Posterior cingulate gyrus (tissue), 11 donors: ENCODE measurements at regions not wholly inside any gene's neighbourhood (a gene's known extent, or its start where the extent isn't known, plus 50 kb on each side); places are given as distances from the start of the nearest gene placed in this dataset.
"Not testable (repeated sequence)": the region's sequence is repeated elsewhere in the genome, so short reads cannot be mapped to it uniquely, and the experiment has no call there.

Experiments used
- DNase-seq, 10 donors: peaks; one replicate each; pipeline versions ENCODE4 v3.0.0 to v3.0.0-alpha.2; 2020 to 2021; ENCODE audit warnings: mixed read lengths in 3 of 10
- intact Hi-C: fragments of 100-400 bp; cut with DNase I; formaldehyde crosslinking; loops from one replicate; pipeline ENCODE4 v1.15.1; 2023

DNA sequence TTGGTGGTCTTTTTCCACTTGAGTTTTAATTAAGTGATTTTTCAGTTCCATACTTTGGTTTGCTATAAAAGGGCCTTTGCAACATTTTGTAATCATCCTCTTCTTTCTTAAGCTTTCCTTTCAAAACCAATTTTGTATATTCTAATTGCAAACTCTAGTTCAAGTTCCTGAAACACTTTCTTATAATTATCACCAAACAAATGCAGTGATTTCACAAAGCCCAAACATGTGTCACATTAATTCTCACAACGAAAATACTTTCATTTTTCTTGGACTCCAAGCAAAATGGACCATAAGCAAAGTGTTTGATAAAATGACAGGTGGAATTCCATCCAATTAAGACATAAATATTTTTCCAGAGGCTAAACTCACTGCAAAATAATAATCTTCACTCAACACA is 188.2 kb upstream of the IRX5 start:
- intact Hi-C loops = no loop called here
- DNase-seq = no peak

DNA sequence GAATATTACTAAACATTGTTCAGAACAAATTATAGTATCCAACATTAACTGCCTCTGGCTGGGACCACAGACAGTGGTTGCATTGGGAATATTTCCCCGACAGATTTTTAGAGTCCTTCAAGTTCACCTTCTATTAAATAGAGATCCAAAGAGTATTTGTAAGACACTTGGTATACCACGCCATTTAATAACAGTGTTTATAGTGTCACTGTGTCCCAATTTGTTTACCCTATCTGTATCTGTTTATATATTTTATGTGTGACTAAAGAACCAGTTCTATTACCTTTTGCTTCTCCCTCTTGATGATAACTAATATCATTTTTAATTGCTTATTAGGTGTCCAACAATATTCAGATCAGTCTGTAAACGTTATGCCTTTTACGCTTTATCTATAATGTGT is 191.3 kb upstream of the IRX5 start:
- no peak for DNase-seq
- intact Hi-C loops = no loop called here

DNA sequence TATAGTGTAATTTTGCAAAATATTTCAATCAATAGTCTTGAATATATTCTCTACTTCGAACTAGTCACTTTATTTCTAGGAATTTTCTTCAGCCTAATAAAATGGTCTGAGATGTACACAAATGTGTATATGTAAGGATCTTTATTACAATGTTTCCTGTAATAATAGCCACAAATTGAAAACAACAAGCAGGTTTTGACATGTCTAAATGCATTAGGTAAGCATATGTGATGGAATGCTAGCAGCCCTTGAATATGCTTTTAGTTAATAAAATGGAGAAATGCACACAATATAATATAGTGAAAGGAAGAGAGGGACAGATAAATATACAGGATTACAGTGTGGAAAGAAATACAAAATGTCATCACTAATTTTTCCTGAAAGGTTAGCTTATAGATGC is 196.5 kb upstream of the IRX5 start:
- DNase-seq = no peak
- intact Hi-C loops = no loop called here

DNA sequence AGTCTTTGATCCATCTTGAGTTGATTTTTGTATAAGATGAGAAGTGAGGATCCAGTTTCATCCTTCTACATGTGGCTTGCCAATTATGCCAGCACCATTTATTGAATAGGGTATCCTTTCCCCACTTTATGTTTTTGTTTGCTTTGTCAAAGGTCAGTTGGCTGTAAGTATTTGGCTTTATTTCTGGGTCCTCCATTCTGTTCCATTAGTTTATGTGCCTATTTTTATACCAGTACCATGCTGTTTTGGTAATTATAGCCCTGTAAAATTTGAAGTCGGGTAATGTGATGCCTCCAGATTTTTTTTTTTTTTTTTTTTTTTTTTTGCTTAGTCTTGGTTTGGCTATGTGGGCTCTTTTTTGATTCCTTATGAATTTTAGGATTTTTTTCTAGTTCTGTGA is 203.0 kb upstream of the IRX5 start:
- DNase-seq, intact Hi-C loops: not testable (repeated sequence)

DNA sequence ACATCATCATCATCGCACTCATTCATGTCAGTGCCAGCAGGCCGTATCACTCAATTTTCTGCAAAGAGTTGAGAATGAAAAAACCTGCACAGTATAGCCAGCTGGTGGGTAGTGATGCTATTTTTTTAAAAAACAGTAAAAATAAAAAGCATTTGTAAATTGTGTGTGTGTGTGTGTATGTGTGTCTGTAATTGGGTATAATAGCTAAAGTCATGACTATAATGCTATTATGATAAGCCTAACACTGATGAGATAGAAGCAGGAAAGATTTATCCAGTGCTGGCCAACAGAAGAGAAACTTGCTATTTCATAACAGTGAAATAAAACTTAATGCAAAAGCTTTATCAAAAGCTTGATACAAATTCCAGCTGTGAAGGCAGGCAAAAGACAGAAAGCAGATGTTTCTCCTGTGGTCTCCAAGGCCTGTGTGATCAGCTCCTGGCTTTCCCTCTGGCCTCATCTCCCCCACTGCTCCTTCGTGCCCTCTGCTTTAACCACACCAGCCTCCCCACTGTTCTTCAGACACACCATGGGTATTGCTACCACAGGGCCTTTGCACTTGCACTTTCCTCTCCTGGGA is 206.2 kb upstream of the IRX5 start:
- intact Hi-C loops = no loop called here
- DNase-seq = no peak

DNA sequence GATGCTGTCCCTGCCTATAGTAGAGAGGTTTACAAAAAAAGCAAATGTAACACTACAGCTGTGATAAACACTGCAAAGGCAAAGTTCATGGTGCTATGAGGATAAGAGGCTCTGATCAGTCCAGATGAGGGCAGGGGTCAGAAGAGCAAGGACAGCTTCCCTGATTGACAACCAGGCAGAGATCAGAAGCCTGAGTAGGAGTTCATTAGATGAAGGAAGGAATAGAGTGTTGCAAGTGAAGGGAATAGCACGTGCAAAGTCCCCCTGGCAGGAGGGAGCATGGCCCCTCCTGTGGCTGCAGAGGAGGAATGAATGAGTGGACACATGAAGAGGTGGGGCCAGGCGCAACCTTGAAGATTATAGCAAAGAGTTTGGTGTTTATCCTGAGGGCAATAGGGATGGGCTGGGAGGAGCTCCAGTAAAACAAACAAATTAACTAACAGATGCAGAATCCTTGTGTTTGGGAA is 208.4 kb upstream of the IRX5 start:
- intact Hi-C loops = no loop called here
- no peak for DNase-seq

DNA sequence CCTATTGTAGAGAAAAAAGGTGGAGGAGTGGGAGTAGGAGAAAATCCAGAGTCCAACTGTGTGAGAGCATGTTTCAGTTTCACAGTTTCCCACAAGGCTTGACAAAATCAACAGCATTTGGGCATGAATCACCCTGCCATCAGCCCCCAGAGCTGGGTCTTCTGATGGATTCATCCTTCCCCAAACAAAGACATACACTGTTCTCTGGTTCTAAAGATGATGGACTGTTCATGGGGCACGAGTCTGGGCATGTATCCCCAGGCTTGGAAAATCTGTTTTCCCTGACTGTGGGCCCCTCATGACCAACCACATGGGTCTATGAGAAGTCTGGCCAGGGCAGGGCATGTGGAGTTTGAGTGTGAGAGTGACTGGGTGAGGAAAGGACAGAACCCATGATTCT is 210.4 kb upstream of the IRX5 start:
- DNase-seq = no peak
- intact Hi-C loops = no loop called here

DNA sequence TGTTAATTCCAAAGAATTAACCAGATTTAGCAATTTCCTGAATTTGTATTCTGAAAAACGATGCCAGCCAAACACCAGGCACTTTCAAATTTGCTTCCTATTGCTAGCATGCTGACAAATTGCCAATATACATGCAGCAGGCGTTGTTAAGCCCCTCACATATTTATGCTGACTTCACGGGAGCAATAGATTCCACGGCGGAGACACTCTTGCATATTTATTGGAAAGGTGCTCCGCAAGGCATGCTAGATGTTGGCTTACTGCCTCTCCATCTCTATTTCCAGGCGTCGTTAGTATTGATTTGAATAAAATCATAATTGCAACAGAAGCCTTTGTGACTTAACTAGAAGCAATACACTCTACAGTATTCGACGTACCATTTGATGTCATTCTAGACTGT is 211.0 kb upstream of the IRX5 start:
- intact Hi-C loops = no loop called here
- DNase-seq = no peak

DNA sequence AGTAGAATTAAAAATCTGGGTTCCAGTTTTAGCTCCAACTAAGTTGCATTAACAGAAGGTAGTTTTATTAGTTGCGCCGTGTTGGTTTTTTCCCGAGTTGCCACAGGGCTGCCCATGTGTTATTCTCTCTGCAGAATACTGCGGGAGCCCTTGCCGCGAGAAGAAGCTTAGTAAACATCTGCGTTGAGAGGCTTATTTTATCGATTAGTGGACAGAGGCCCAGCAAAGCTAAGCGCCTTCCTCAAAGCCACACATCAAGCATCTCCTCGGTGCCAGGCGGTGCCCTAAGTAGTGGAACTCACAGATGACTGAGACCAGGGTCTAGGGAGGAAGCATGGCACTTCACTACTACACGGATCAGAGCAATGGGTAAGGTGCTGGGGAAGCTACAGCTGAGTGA is 212.3 kb upstream of the IRX5 start:
- intact Hi-C loops = no loop called here
- no peak for DNase-seq

DNA sequence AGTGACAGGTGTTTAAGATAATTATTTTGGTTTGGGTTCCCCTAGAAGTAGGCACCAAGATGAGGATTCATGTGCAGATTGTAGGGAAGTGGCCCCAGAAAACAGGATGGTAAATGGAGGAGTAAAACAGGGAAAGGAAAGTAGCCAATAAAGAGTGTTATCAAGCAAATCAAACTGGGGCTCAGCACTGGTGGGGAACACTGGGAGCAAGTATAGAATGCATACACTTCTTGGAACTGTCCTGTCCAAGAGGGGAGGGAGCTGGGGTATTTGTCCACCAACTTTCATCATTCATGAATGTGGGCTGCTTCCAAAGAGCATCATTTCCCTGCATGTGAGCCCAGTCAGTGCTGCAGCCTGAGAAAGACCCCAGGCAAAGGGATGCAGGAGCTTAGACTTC is 215.7 kb upstream of the IRX5 start:
- intact Hi-C loops = no loop called here
- DNase-seq = no peak

DNA sequence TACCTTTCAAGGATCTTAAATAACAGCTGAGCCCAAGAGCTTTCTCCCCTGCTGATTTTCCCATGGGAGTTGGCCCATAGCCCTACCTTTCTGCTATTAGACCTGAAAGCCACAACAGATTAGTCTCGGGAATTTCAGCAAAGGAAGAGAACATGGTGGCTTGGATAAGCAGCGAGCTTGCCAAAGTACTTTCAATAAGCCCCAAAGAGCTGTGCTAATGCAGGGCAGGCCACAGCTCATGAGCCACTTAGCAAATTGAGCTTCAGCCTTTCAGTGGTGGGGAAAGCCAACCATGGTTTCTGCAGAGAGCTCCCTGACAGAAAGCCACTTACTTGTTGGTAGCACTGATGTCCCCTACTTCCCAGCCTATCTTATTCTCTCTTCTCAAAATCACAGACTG is 217.8 kb upstream of the IRX5 start:
- intact Hi-C loops = no loop called here

DNA sequence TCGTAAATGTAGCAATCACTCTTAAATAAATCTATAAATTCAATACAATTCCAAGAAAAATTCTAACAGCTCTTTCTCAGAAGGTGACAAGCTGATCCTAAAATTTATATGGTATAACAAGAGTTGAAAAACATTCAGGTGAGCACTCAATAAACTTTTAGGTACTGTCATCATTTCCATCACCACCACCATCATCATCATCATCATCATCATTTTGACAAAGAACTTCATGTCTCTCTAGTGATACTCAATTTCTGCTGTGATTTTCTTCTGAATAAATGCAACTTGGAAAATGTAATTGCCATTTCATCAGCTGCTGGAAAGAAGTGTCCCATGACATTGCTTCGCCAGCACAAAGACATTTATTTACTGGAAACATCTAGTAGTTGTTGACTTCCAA is 222.9 kb upstream of the IRX5 start:
- intact Hi-C loops = no loop called here

More for the DNA sequence above, 217.8 kb upstream of the IRX5 start:
- no peak for DNase-seq

DNA sequence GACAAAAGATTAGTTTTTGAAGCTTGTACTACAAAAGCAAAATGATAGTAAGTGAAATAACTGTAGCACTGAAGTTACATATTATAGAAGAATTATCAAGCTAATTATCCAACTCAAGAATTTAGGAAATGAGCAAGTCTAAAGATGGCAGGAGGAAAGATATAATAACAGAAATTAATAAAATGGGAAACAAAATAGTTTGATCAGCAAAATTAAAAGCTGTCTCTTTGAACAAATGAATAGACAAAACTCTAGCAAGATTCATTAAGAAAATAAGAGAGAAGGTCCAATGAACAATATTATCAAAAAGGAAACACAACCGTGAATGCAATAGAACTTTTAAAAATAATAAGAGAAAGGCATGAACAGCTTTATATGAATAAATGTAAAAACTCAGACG is 224.3 kb upstream of the IRX5 start:
- DNase-seq = no peak
- intact Hi-C loops = no loop called here

More for the DNA sequence above, 222.9 kb upstream of the IRX5 start:
- DNase-seq = no peak

DNA sequence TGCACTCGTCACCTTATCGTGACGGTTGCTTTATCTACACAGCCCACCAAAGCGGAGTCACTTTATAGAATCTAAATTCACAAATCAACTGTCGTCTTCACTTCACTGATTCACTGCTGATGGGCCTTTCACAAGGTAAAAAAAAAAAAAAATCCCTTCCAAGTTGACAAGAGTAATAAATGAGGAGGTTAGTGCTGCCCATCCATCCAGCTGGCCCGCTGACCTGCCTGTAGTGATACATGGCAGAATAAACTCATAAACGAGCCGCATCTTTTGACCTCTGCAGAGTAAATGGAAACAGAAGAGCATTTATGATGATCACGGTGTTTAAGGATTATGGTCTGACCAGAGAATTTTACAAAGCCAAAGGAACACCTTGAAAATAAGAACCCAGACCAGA is 227.3 kb upstream of the IRX5 start:
- intact Hi-C loops = no loop called here
- no peak for DNase-seq

DNA sequence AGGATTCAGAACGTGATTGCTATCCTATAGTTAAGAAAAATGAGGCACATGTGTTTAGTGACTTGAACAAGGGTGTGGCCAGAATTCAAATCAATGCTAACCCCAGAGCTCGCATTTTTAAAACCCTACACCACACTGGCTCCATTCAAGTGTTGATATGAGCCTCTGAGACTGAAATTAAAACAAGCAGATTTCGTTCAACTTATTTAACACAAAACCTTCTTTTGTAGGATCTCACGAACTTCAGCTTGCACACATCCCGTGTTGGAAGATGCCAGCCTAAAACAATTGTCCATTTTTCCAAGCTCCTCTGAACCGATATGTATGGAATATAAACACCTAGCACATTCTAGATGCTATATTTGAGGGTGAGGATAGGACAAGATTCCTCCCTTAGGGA is 231.0 kb upstream of the IRX5 start:
- no peak for DNase-seq
- intact Hi-C loops = no loop called here

DNA sequence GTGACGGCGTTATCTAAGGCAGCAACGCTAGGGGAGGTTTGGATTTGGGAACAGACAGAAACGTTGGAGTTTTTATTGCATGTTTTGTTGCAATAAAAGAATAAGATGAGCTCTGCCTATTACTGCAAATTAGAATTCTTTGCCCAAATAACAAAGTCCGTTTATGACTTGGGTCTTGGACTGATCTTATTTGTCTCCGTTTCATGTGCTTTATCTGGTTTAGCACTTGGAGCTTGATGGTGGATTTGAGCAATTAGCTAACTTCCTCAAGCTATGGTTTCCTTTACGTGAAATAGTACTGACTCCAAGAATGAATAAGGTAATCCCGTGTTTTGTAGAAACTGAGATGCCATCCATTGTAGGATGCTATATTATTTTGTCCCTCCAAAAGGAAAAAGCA is 233.0 kb upstream of the IRX5 start:
- intact Hi-C loops = no loop called here
- DNase-seq = no peak

DNA sequence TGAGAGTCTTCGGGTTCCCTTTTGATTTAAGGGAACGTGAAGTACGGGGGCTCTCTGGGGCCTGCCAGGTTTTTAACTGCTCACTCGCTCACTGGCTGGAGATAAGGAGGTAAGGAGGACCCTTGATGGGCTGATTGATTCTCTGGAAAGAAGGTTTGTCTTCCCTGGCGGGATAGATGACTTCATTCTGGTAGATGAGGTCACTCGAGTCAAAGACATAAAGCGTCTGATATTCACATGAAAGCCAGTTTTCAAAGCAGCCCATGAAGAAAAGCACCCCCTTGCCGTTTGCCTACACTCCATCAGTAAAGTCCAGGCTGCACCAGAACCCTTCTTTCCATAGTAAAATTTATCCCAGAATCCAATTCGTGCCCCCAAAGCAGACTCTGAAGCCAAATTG is 233.7 kb upstream of the IRX5 start:
- no peak for DNase-seq
- intact Hi-C loops = no loop called here

DNA sequence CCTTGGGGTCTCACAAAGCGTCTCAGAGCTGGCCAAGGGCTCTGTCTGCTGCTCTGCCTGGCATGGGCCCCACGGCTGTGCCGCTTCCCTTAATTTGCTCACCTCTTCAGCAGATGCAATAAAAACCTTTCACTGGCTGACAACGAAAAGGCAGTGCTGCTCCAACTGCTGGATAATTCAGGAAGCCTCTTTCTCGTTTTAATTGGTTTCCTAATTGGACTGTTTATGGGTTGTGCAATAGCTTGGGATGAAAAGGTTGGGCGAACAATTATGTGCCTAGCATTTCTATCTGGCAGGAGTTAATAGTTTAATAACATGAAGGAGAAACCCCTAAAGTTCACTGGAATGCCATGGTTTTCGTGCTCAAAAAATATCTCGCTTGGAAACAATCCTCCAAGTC is 234.1 kb upstream of the IRX5 start:
- intact Hi-C loops = no loop called here
- no peak for DNase-seq

DNA sequence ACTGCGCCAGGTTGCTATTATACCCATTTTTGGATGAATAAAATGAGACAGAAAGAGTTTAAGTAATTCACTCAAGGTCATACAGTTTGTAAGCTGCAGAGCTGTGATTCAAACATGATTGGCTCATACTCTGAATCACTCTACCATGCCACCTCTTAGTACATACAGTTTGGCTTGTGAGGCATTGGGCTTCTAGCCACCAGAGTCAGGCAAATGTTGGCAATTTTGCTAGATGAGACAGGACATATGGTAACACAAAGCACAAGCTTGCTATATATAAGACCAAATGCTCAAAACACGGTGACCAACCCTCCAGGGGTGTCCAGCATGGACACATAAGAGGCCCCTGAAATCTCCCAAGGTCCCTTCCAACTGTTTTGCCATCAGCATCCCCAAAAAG is 236.0 kb upstream of the IRX5 start:
- DNase-seq = no peak
- intact Hi-C loops = no loop called here

DNA sequence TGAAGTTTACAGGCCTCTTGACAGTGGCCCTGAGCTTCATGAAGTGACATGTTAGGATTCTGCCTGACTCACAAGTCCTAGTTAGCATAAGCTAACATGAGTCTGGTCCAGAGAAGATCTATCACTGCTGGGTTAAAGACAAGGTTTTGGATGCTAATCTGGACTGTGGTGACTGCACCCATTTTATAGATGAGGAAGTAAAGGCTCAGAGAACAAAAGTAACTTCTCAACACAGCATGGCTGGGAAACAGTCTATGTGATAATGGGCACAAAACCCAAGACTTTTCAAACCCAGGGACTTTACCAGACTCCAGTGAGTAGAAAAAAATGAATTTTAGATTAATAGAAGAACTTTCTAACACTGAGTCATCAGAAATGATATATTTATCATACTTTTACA is 236.8 kb upstream of the IRX5 start:
- intact Hi-C loops = no loop called here
- no peak for DNase-seq

DNA sequence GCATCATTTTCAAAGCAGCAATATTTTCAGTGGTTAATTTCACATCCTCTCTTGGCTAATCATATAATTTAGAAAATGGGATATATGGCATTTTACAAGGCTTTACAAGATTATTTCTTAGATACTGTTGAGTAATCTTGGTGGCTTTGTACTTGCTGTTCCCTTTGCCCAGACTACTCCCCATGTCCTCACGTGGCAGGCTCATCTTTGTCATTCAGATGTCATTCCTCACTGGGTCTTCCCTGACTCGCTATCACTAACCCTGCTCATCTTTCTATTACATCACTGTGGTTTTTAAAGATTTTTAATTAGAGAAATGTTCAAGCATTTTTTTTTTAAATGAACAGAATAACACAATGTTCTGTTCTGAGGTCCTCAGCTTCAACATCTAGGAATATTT is 240.0 kb upstream of the IRX5 start:
- DNase-seq = no peak
- intact Hi-C loops = no loop called here

DNA sequence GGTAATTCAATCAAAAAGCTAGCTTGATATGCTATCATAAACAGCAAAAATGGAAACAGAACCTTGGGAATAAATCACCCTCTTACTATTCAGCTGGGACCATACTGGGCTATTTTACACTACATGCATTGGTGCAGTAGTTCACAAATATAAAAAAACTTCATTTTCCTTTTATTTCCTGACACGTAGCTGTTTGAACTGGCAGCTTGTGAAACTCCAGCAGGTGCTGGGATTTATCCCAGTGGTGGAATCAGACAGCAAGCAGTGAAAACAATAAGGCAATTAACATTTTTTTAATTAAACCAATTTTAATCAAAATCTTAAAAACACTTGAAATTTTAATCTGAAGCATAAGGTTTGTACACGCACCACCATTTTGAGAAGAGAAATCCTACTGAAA is 240.4 kb upstream of the IRX5 start:
- intact Hi-C loops = no loop called here
- no peak for DNase-seq

DNA sequence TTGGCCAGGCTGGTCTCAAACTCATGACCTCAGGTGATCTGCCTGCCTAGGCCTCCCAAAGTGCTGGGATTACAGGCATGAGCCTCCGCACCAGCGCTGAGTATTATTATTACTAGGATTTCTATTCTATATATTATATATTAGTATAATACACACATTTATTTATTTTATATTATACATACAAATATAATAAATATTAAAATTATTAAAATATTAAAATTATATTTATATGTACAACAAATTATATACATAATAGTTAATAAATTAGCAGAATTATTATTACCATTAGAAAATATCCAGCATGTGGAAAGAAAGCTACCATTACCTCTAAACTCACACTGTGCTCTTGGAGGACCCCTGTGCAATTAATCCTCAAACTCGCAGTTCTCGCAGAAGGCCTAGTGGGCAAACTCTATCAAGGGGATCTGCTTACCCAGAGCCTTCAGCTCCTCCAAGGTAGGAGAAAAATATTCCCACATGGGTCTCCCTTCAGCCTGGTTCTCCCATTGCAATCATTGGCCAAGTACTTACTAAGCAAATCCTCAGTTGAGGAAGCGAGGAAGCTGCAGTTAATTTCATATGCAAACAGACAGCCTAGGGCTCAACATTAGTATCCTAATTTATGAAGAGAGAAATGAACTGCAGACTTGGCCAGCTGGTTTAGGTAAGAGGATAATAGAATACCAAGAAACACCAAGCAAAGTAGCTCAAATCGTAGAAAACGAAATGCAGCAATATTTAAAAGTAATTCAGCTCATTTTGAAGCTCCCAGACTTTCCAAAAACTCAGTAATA is 241.4 kb upstream of the IRX5 start:
- intact Hi-C loops = no loop called here
- no peak for DNase-seq
